Activated naive CD4-positive, alpha-beta T cell (primary cell): ENCODE measurements at regions not wholly inside any gene's neighbourhood (a gene's known extent, or its start where the extent isn't known, plus 50 kb on each side); places are given as distances from the start of the nearest gene placed in this dataset.

ENCODE experiments used
- DNase-seq, 4 experiments: peaks; one replicate each; lab custom pipeline; 2025; lab: John Stamatoyannopoulos, UW

GRCh38 chr15:47331829-47332393 lies 385.4 kb upstream of the SEMA6D start:
- no peak for DNase-seq

- no peak for DNase-seq
Observed at GRCh38 chr15:47332481-47332880, 384.8 kb upstream of the SEMA6D start.

- no peak for DNase-seq
Observed at GRCh38 chr15:47333734-47334133, 383.6 kb upstream of the SEMA6D start.

DNA sequence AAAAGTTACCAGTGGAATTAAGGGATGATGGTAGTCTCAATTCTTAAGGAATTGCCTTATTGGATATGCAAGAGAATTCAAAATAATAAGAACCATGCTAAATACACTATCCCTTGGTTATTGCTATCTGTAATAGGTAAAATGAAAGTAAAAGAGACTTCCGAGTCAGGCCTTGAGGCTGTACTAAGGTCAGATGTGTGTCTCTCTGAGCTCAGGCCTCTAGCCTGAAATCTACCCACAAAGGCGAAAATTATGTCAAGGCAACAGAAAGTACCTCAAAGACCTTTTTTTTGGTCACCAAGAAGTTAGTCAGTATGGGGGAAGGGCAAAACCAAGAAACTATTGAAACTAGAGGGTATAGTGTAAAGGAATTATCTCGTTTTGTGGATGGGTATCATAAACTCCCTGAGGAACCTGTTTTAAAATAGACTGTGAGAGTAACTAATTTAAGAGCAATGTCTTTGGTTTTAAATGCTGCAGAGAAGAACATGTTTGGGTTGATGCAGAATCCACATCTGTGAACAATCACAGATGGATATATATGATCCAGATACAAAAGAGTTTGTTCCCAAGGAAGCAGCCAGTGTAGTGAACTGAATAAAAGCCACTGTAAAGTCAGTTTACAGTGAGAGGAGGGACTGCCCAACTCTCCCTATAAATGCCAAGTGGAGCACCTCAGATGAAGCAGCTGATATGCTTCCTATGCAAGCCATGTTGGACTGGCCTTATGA lies 382.3 kb upstream of the SEMA6D start:
- DNase-seq = no peak

- DNase-seq = no peak
Observed at GRCh38 chr15:47337106-47337505, 380.2 kb upstream of the SEMA6D start.

DNA sequence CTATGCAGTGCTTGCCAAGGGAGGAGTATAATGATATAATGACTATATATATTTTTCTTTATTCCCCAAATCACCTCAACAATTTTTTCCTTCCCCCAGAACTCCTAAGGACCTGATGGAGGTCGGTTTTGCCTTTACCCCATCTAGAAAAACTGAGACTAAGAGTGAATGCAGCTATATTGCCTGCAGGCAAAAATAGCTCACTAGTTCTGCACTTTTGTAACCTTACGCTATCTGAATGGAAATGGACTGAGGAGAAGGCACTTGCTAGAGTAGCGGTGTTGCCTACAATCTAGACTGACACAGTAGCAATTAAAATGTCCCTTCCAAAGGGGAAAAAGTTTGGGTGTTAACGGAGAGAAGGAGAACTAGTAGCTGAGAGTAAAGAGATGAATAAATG lies 379.5 kb upstream of the SEMA6D start:
- DNase-seq = no peak

DNA sequence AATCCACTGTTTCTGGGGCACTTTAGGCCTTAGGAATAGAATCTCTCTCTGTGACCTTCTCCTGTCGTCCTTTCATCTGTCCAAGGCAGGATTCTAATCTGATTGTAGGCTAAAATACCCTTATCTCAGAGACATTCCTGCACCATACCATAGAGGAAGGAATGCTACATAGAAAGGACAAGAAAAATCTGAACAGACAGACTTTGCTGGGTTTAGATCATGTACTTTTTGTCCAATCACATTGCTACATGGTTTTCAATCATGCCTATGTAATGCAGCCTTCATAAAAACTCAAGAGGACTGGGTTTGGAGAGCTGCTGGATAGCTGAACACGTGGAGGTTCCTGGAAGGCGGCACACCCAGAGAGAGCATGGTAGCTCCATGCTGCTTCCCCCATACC lies 378.5 kb upstream of the SEMA6D start:
- DNase-seq = no peak

DNA sequence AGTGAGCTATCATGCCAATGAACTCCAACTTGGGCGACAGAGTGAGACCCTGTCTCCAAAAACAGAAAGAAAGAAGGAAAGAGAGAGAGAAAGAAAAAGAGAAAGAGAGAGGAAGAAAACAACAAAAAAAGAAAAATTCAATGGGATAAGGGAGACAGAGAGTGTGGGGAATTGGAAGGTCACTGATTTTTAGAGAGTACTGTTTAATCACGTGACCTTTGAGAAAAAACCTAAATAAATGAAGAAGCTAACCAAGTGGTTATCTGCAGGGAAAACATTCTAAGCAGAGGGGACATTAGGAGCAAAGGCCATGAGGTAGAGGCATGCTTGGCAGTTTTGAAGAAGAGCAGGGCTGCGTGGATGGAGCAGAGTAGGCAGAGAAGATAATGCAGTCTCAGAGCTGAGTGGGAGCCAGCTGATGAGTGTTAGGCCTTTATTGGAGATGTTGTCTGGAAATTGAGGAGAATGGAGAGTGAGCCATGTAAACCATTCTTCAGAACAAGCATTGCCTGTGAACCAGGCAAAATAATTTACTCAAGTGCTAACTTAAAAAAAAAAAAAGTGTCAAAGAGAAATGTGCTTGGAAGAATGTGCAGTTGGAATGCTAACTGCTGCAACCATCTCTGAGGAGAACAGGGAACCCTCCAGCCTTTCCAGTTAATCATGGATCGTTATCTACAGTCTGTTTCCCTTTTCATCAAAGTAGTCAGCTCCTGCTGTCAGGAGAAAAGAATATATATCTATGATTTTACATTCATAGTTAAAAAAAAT lies 377.3 kb upstream of the SEMA6D start:
- DNase-seq = no peak

- DNase-seq = no peak
Observed at GRCh38 chr15:47340571-47340920, 376.8 kb upstream of the SEMA6D start.

- no peak for DNase-seq
Observed at GRCh38 chr15:47349179-47349578, 368.1 kb upstream of the SEMA6D start.

DNA sequence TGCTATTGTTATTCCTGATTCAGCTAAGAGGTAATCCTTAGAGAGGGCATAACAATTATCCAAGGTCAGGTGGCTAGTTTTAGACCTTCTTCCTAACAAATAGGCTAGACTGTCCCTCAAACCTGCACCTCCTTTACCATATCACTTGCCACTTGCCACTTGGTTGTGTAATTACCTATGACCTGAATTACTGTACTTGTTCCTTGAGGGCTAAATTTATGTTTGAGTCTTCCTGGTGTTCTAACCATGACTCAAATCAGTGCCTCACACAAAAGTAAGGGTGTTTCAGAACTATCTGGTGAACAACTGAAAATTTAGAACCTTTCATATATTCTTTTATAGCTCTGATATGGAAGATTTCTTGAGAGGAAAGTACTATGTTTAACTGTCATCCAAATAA lies 365.8 kb upstream of the SEMA6D start:
- DNase-seq = no peak

DNA sequence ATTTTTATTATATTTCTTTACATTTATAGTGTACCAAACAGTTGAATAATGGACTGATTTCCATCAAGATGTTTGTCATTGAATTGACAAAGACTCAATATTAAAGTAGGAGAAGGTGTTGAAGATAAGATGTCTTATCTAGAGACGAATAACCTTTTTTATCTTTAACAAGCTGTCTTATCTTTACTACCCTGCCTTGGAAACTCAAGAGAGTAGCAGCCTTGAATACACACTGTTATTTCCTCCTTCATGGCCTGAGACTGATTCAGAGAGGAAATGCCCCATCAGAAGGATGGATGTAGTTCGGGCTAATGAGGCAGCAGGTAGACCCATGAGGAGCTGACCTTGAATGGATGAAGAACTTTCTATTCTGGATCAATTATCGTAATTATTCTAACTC lies 365.1 kb upstream of the SEMA6D start:
- no peak for DNase-seq

GRCh38 chr15:47355759-47356158 lies 361.5 kb upstream of the SEMA6D start:
- no peak for DNase-seq

DNA sequence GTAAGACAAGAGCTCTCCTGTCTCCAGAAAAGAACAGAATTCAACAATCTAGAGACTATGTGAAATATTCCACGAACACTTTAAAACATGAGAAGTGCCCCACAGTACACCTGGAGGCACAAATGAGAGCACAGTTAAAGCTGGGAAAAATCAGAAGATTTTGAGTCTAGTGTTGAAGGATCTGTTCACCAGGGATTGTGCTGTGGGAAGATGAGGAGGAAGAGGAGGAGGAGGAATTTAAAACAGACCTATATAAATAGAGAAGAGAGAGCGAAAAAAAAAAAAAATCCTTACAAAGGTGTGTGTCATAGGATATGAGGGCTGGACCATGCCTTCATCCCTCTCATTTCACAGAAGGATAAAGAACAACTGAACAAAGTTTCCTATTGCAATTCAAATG lies 361.0 kb upstream of the SEMA6D start:
- DNase-seq = no peak

DNA sequence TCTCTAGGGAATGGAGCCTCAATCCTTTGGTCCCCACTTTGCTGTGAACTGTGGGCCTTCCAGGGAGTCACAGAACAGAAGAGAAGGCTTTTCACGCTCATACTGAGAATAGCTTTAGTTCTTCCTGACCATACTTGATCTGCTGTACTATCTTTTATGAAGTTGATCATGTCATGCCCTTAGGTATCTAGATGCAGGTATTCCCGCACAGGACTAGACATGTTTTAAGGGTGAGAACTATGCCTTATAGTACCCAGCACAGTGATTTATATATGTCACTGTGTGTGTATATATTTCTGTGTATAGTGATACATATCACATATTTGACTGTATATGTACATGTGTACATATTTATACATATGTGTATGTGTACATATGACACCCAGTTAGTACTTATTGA lies 358.4 kb upstream of the SEMA6D start:
- DNase-seq = no peak

- no peak for DNase-seq
Observed at GRCh38 chr15:47360305-47360704, 357.0 kb upstream of the SEMA6D start.

DNA sequence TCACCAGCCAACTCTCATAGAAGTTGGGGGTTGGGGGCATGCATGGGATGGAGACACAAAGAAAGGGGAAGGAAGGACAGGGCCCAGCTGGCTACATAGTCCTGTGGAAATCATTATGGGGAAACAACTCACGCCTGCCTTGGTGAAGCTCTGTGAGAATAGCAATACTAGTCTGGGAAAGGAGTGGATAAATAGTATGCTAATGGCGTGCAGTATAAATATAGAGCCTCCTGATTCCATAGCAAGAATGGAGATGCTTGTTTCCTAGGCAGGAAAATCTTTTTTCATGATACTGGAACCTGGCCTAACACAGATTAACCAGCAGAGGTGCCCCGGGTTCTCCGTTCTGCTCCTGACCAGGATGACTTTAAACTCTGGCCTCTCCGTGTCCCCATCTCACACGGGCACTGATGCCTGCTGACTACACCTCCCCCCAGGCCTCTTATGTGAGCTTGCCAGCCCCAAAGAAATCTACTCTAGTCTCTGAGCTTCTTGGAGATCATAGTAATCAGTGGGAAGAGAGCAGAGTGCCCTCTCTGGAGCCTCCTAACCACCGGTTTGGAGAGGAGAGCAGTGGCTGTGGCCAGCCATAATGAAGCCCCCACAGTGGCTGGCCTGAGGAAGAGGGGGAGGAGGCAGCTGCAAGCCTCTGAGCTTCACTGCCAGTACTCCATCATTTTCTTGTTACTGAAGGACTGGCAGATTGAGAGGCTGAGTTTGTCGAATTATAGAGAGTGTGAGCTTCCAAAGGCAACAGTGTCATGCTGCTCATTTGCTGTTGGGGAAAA lies 355.0 kb upstream of the SEMA6D start:
- DNase-seq = no peak

DNA sequence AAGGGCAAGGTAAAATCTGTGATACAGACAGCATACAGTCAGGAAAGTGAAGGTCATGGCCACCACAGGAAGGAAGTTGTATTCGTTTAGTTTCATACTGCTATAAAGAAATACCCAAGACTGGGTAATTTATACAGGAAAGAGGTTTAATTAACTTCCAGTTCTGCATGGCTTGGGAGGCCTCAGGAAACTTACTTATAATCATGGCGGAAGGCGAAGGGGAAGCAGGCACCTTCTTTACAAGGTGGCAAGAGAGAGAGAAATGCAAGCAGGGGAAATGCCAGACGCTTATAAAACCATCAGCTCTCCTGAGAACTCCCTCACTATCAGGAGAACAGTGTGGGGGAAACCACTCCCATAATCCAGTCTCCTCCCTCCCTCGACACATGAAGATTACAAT lies 353.7 kb upstream of the SEMA6D start:
- DNase-seq = no peak

DNA sequence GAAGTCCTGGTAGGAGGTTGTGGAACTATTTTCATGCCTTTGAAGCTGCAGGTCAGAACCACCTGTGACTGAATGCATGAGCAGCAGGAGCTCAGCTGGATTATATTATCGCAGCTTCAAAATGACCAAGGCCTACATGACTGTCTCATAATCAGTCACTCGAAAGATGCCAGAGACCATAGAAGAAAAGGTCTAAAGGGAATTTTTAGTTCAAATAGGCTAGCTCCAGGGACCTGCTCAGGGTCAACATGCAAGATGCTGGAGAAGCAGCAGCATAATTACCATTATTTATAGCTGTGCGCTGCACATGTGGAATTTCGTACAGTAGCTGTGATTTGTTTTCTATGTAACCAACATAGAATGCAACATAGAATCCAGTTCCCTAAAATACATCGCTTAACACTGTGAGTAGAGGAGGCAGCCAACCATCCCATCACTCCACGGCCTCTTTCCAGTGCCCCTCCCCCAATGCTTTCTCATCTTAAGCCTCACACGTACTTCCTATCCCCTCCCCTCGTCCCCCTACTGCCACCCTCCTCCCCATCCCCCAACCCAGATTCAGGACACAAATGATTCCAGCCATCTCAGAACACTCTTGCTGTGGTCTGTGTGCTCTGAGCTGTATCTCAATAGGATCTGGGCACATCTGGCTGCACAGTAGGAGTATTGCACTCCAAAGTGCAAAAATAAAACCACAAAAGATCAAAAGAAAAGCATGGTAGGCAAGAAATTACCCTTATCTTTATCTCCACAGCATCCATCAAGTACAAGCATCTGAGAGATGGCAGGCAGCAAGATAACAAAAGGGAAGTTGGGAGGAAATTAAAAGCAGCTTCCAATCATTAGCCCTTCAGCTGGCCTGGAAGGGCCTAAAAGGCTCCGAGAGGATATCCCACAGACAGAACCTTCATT lies 352.8 kb upstream of the SEMA6D start:
- no peak for DNase-seq

DNA sequence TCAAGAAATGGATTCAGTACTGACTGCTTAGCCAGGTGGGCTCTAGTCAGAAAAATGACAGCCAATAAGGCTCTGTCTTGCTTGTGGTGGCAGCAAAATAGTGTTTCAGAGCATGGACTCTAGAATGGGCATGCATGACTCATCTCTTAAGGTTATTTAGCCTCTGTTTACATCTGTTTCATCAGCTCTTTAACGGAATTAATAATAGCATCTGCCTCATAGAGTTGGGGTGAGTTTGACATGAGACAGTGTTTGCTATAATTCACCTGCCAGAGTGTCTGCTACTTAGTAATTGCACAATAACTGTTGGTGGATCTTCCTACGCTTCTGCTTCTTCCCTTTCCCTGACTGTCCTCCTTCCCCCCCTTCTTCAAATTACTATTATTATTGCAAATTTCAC lies 350.4 kb upstream of the SEMA6D start:
- no peak for DNase-seq

DNA sequence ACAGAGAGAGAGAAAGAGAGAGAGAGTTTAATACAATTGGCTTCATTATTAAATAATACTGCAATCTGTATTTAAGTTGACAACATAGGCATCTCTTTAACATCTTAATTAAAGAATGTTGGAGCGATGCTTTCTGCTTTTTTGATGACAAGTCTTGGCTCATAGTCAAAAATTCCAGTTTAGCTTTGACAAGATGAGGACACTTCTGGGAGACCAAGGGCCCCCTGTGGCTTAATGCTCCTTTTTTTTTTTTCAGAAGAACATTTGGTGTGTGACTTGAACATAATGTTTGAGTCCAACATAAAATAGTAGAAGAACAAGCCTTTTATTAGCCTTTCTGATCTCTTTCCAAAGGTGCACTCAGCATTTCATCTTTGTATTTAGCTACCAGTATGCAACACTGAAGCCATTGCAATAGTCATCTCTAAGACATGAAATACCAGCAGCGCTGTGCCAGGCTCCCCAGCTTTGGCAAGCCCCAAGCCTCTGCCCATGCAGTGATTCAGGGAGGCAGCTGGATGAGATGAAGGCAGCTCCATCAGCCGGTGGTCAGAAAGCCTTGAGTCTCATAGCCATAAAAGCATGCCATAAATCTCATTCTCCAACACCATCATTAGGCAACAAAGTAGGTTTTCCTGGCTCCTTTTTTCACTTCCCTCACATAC lies 349.4 kb upstream of the SEMA6D start:
- no peak for DNase-seq
